GM12878 (cell line): ENCODE measurements at regions not wholly inside any gene's neighbourhood (a gene's known extent, or its start where the extent isn't known, plus 50 kb on each side); places are given as distances from the start of the nearest gene placed in this dataset.

ENCODE experiments used
- BACH1 ChIP-seq: fragments of 450-650 bp; IDR thresholded peaks from 2 replicates; pipeline ENCODE4 v1.6.1; 2017; ENCODE audit warnings: mild to moderate bottlenecking, borderline replicate concordance
- BCL11A ChIP-seq: IDR thresholded peaks from 2 replicates; pipeline ENCODE4 v1.6.1; 2011; ENCODE audit warnings: low read depth, low read length
- DPF2 ChIP-seq: fragments of 450-650 bp; IDR thresholded peaks from 2 replicates; pipeline ENCODE4 v1.6.1; 2017; ENCODE audit warnings: mild to moderate bottlenecking
- EP300 ChIP-seq, 2 experiments: fragments of 150-350 bp in 1 of 2; IDR thresholded peaks; 2 replicates each; pipeline ENCODE4 v1.6.1; 2011 to 2012; ENCODE audit warnings: low read depth in 2 of 2, low read length in 2 of 2, borderline replicate concordance in 1 of 2, improper control_type of control experiment in 1 of 2, inconsistent platforms in 1 of 2; ENCODE audit not compliant: control insufficient read depth in 1 of 2
- IRF4 ChIP-seq: IDR thresholded peaks from 2 replicates; pipeline ENCODE4 v1.6.1; 2011; ENCODE audit warnings: low read depth, low read length
- JUNB ChIP-seq: IDR thresholded peaks from 2 replicates; pipeline ENCODE4 v1.6.1; 2016; ENCODE audit warnings: antibody characterized with exemption, mild to moderate bottlenecking
- JUND ChIP-seq: IDR thresholded peaks from 2 replicates; pipeline ENCODE4 v1.6.1; 2012; ENCODE audit warnings: low read depth, mild to moderate bottlenecking, low read length, improper control_type of control experiment, moderate library complexity
- KDM1A ChIP-seq: fragments of 200-600 bp; sonication (generic); IDR thresholded peaks from 2 replicates; pipeline ENCODE4 v1.6.1; 2016; ENCODE audit warnings: borderline replicate concordance
- MEF2A ChIP-seq: IDR thresholded peaks from 2 replicates; pipeline ENCODE4 v1.6.1; 2011; ENCODE audit warnings: low read depth, mild to moderate bottlenecking, low read length, moderate library complexity; ENCODE audit not compliant: insufficient read depth
- NFYB ChIP-seq: IDR thresholded peaks from 2 replicates; pipeline ENCODE4 v1.6.1; 2011; ENCODE audit warnings: low read depth, mild to moderate bottlenecking, low read length, improper control_type of control experiment, moderate library complexity; ENCODE audit not compliant: insufficient read depth
- PAX8 ChIP-seq: fragments of 450-650 bp; IDR thresholded peaks from 2 replicates; pipeline ENCODE4 v1.6.1; 2017; ENCODE audit warnings: mild to moderate bottlenecking, moderate library complexity
- PML ChIP-seq: IDR thresholded peaks from 2 replicates; pipeline ENCODE4 v1.6.1; 2012; ENCODE audit warnings: low read length, inconsistent platforms
- SMC3 ChIP-seq: IDR thresholded peaks from 2 replicates; pipeline ENCODE4 v1.6.1; 2011; ENCODE audit warnings: low read length, improper control_type of control experiment, borderline replicate concordance
- STAT3 ChIP-seq: IDR thresholded peaks from 2 replicates; pipeline ENCODE4 v1.6.1; 2011; ENCODE audit warnings: low read depth, low read length, improper control_type of control experiment
- SUZ12 ChIP-seq: fragments of 200-600 bp; sonication (generic); IDR thresholded peaks from one replicate; pipeline ENCODE4 v1.6.1; 2018; ENCODE audit warnings: antibody characterized with exemption, mild to moderate bottlenecking; ENCODE audit not compliant: unreplicated experiment
- TARDBP ChIP-seq: IDR thresholded peaks from 2 replicates; pipeline ENCODE4 v1.6.1; 2016; ENCODE audit warnings: borderline replicate concordance
- TCF12 ChIP-seq: IDR thresholded peaks from 2 replicates; pipeline ENCODE4 v1.6.1; 2011; ENCODE audit warnings: low read depth, mild to moderate bottlenecking, low read length
- TF ChIP-seq, protein P1 (sequence below): fragments of 450-650 bp; IDR thresholded peaks from 2 replicates; pipeline ENCODE4 v1.6.1; 2017; ENCODE audit warnings: borderline replicate concordance
- TF ChIP-seq, protein P2 (sequence below): fragments of 450-650 bp; IDR thresholded peaks from 2 replicates; pipeline ENCODE4 v1.6.1; 2017; ENCODE audit warnings: mild to moderate bottlenecking, moderate library complexity
- TF ChIP-seq, protein P3 (sequence below): IDR thresholded peaks from 2 replicates; pipeline ENCODE4 v1.6.1; 2012; ENCODE audit warnings: low read depth, low read length, improper control_type of control experiment
- TF ChIP-seq, protein P4 (sequence below): IDR thresholded peaks from 2 replicates; pipeline ENCODE4 v1.6.1; 2011; ENCODE audit warnings: low read depth, low read length, improper control_type of control experiment, borderline replicate concordance
- TF ChIP-seq, protein P5 (sequence below): fragments of 450-650 bp; formaldehyde crosslinking; IDR thresholded peaks from 2 replicates; pipeline ENCODE4 v1.5.0; 2022; ENCODE audit warnings: mild to moderate bottlenecking, missing genetic modification characterization

DNA sequence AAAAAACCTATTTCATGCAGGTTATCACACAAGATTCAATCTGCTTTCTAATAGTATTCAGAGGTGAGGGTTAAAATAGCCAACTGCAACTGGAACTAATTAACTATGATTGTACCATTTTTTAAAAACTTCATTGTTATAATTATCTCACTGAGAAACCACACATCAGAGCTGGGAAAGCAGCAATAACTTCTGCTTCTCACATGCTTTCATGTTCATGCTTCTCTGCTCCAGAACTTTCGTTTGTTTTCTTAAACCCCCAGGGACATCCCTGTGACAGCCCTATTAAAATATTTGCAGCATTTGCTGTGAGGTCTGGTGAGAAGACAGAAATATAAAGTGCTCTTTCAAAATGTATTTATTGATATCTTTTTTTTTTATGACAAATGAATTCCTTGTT is 389.0 kb upstream of the SORCS1 start (continued):
- TF ChIP-seq SUZ12 (no peak), EP300 (IDR thresholded peaks at IDR 0.05; ENCODE audit: borderline replicate concordance in 1 of 2, control insufficient read depth in 1 of 2, low read depth in 2 of 2, low read length in 2 of 2) (peak in 1 of 2 experiments; percentile 71; a peak in 2 of 4 replicates), TARDBP (no peak), JUND (no peak), DPF2 (0 out of 2 replicates have a peak, but pooled peaks have one; percentile 29), BCL11A (no peak), KDM1A (no peak), BACH1 (no peak), PML (no peak), SMC3 (no peak), IRF4 (no peak), NFYB (no peak), PAX8 (no peak), JUNB (no peak), TCF12 (0 out of 2 replicates have a peak, but pooled peaks have one; percentile 30), MEF2A (no peak), STAT3 (no peak)
- TF ChIP-seq, protein P1, sequence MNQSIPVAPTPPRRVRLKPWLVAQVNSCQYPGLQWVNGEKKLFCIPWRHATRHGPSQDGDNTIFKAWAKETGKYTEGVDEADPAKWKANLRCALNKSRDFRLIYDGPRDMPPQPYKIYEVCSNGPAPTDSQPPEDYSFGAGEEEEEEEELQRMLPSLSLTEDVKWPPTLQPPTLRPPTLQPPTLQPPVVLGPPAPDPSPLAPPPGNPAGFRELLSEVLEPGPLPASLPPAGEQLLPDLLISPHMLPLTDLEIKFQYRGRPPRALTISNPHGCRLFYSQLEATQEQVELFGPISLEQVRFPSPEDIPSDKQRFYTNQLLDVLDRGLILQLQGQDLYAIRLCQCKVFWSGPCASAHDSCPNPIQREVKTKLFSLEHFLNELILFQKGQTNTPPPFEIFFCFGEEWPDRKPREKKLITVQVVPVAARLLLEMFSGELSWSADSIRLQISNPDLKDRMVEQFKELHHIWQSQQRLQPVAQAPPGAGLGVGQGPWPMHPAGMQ = no peak
- TF ChIP-seq, protein P2, sequence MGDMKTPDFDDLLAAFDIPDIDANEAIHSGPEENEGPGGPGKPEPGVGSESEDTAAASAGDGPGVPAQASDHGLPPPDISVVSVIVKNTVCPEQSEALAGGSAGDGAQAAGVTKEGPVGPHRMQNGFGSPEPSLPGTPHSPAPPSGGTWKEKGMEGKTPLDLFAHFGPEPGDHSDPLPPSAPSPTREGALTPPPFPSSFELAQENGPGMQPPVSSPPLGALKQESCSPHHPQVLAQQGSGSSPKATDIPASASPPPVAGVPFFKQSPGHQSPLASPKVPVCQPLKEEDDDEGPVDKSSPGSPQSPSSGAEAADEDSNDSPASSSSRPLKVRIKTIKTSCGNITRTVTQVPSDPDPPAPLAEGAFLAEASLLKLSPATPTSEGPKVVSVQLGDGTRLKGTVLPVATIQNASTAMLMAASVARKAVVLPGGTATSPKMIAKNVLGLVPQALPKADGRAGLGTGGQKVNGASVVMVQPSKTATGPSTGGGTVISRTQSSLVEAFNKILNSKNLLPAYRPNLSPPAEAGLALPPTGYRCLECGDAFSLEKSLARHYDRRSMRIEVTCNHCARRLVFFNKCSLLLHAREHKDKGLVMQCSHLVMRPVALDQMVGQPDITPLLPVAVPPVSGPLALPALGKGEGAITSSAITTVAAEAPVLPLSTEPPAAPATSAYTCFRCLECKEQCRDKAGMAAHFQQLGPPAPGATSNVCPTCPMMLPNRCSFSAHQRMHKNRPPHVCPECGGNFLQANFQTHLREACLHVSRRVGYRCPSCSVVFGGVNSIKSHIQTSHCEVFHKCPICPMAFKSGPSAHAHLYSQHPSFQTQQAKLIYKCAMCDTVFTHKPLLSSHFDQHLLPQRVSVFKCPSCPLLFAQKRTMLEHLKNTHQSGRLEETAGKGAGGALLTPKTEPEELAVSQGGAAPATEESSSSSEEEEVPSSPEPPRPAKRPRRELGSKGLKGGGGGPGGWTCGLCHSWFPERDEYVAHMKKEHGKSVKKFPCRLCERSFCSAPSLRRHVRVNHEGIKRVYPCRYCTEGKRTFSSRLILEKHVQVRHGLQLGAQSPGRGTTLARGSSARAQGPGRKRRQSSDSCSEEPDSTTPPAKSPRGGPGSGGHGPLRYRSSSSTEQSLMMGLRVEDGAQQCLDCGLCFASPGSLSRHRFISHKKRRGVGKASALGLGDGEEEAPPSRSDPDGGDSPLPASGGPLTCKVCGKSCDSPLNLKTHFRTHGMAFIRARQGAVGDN = 0 out of 2 replicates have a peak, but pooled peaks have one; percentile 33
- TF ChIP-seq, protein P3, sequence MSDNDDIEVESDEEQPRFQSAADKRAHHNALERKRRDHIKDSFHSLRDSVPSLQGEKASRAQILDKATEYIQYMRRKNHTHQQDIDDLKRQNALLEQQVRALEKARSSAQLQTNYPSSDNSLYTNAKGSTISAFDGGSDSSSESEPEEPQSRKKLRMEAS = no peak
- TF ChIP-seq, protein P4, sequence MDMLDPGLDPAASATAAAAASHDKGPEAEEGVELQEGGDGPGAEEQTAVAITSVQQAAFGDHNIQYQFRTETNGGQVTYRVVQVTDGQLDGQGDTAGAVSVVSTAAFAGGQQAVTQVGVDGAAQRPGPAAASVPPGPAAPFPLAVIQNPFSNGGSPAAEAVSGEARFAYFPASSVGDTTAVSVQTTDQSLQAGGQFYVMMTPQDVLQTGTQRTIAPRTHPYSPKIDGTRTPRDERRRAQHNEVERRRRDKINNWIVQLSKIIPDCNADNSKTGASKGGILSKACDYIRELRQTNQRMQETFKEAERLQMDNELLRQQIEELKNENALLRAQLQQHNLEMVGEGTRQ = no peak
- TF ChIP-seq, protein P5, sequence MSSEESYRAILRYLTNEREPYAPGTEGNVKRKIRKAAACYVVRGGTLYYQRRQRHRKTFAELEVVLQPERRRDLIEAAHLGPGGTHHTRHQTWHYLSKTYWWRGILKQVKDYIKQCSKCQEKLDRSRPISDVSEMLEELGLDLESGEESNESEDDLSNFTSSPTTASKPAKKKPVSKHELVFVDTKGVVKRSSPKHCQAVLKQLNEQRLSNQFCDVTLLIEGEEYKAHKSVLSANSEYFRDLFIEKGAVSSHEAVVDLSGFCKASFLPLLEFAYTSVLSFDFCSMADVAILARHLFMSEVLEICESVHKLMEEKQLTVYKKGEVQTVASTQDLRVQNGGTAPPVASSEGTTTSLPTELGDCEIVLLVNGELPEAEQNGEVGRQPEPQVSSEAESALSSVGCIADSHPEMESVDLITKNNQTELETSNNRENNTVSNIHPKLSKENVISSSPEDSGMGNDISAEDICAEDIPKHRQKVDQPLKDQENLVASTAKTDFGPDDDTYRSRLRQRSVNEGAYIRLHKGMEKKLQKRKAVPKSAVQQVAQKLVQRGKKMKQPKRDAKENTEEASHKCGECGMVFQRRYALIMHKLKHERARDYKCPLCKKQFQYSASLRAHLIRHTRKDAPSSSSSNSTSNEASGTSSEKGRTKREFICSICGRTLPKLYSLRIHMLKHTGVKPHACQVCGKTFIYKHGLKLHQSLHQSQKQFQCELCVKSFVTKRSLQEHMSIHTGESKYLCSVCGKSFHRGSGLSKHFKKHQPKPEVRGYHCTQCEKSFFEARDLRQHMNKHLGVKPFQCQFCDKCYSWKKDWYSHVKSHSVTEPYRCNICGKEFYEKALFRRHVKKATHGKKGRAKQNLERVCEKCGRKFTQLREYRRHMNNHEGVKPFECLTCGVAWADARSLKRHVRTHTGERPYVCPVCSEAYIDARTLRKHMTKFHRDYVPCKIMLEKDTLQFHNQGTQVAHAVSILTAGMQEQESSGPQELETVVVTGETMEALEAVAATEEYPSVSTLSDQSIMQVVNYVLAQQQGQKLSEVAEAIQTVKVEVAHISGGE = no peak
